ENCODE measurements at regions not wholly inside any gene's neighbourhood (a gene's known extent, or its start where the extent isn't known, plus 50 kb on each side); places are given as distances from the start of the nearest gene placed in this dataset.

- TF ChIP-seq POLR2A (IDR thresholded peaks at IDR 0.05; ENCODE audit: low read depth, low read length) = no peak
- no peak for TF ChIP-seq POLR2AphosphoS5 (IDR thresholded peaks at IDR 0.05; ENCODE audit: low read depth, low read length)
- no peak for TF ChIP-seq TAF1 (IDR thresholded peaks at IDR 0.05; ENCODE audit: low read depth, low read length)
- no peak for TF ChIP-seq PAX5 (IDR thresholded peaks at IDR 0.05; ENCODE audit: insufficient read depth, low read length, severe bottlenecking)
- TF ChIP-seq POU2F2 (IDR thresholded peaks at IDR 0.05; ENCODE audit: low read depth, low read length) = no peak
These were observed 159.9 kb upstream of the PCDH18 start for GRCh38 chr4:137692205-137692604.

All from GM12891 (cell line).